Caco-2 (cell line): ENCODE measurements at regions not wholly inside any gene's neighbourhood (a gene's known extent, or its start where the extent isn't known, plus 50 kb on each side); places are given as distances from the start of the nearest gene placed in this dataset.

ENCODE experiments used
- BruUV-seq: library from RNA; stranded (reverse); fragments of 400-500 nt; replicated peaks from 2 replicates; lab custom pipeline; 2021; lab: Mats Ljungman, UMichigan
- CTCF ChIA-PET: fragments of 300-600 bp; sonication (Branson Sonifier 250); formaldehyde crosslinking; loops from one replicate; lab custom pipeline; 2022; ENCODE audit warnings: antibody characterized with exemption; lab: Charles Lee
- POLR2A ChIA-PET: fragments of 300-600 bp; sonication (Branson Sonifier 250); formaldehyde crosslinking; loops from one replicate; lab custom pipeline; 2022; ENCODE audit warnings: antibody characterized with exemption; lab: Charles Lee
- DNase-seq, 2 experiments: peaks; one replicate each; pipeline versions ENCODE4 v3.0.0 to v3.0.0-alpha.2; 2020 to 2022
- H3K27me3 ChIP-seq: replicated peaks from 2 replicates; pipeline ENCODE4 v1.6.0; 2011; ENCODE audit warnings: low read length; ENCODE audit not compliant: control insufficient read depth, insufficient read depth
- H3K36me3 ChIP-seq: 2 replicates; pipeline ENCODE4 v1.5.1; 2011; ENCODE audit warnings: low read length; ENCODE audit not compliant: control insufficient read depth, insufficient read depth
- H3K4me1 ChIP-seq: fragments of 250-450 bp; sonication (Bioruptor Pico); 2 replicates; pipeline ENCODE4 v1.5.1; 2020; ENCODE audit warnings: mild to moderate bottlenecking
- H3K4me3 ChIP-seq: 2 replicates; pipeline ENCODE4 v1.5.1; 2011; ENCODE audit warnings: low read depth, mild to moderate bottlenecking, control low read depth, low read length
- H3K9me3 ChIP-seq: fragments of 250-450 bp; sonication (Bioruptor Pico); 2 replicates; pipeline ENCODE4 v1.5.1; 2020; ENCODE audit warnings: mild to moderate bottlenecking, moderate library complexity
- H3K27ac Mint-ChIP-seq: one replicate; pipeline ENCODE4 v1.8.0; 2022; ENCODE audit warnings: mixed read lengths; ENCODE audit not compliant: unreplicated experiment
- H3K27me3 Mint-ChIP-seq: one replicate; pipeline ENCODE4 v1.8.0; 2022; ENCODE audit warnings: mixed read lengths; ENCODE audit not compliant: insufficient read depth, unreplicated experiment
- H3K36me3 Mint-ChIP-seq: one replicate; pipeline ENCODE4 v1.8.0; 2022; ENCODE audit warnings: mild to moderate bottlenecking, mixed read lengths; ENCODE audit not compliant: insufficient read depth, unreplicated experiment
- H3K4me1 Mint-ChIP-seq: one replicate; pipeline ENCODE4 v1.8.0; 2022; ENCODE audit warnings: low read depth, mixed read lengths; ENCODE audit not compliant: unreplicated experiment
- H3K4me3 Mint-ChIP-seq: one replicate; pipeline ENCODE4 v1.8.0; 2022; ENCODE audit warnings: mild to moderate bottlenecking, moderate library complexity, mixed read lengths; ENCODE audit not compliant: unreplicated experiment
- H3K9me3 Mint-ChIP-seq: one replicate; pipeline ENCODE4 v1.8.0; 2022; ENCODE audit warnings: mixed read lengths; ENCODE audit not compliant: unreplicated experiment
- CTCF ChIP-seq, 2 experiments: fragments of 200-600 bp in 1 of 2; IDR thresholded peaks; 1 replicate in 1 of 2; 2 replicates in 1 of 2; pipeline versions ENCODE4 v1.5.1 to v1.8.0; 2011 to 2022; ENCODE audit warnings: antibody characterized with exemption in 1 of 2, control low read depth in 1 of 2, inconsistent platforms in 1 of 2, low read depth in 1 of 2, low read length in 1 of 2, mild to moderate bottlenecking in 1 of 2, moderate library complexity in 1 of 2; ENCODE audit not compliant: insufficient read depth in 1 of 2, severe bottlenecking in 1 of 2, unreplicated experiment in 1 of 2
- intact Hi-C: fragments of 100-400 bp; cut with micrococcal nuclease; formaldehyde crosslinking; loops from one replicate; pipeline ENCODE4 v1.10.0; 2022; ENCODE audit not compliant: unreplicated experiment

GRCh38 chr1:82703951-82704350 is 903.2 kb downstream of the ADGRL2 start:
- ChIA-PET POLR2A (no interaction called here), CTCF (no interaction called here)
- DNase-seq, result no peak
- H3K27ac Mint-ChIP-seq, result no peak overlapping the region
- BruUV-seq, result no TSS peak
- H3K4me1 Mint-ChIP-seq, result no peaks in the 10 kb centered on the region
- H3K4me3 Mint-ChIP-seq, result no peak overlapping the region
- intact Hi-C loops, result no loop called here
- no peak for TF ChIP-seq CTCF (IDR thresholded peaks at IDR 0.05; ENCODE audit: insufficient read depth in 1 of 2, low read depth in 1 of 2, low read length in 1 of 2, severe bottlenecking in 1 of 2, unreplicated experiment in 1 of 2)
- Histone ChIP-seq H3K4me1 (no peaks in the 10 kb centered on the region), H3K27me3 (no peaks in the 10 kb centered on the region), H3K9me3 (no peaks in the 10 kb centered on the region), H3K36me3 (no peaks in the 10 kb centered on the region), H3K4me3 (no peak overlapping the region)
- no peaks in the 10 kb centered on the region for H3K36me3 Mint-ChIP-seq
- peaks cover 2% of the 10 kb centered on the region for H3K27me3 Mint-ChIP-seq
- no peaks in the 10 kb centered on the region for H3K9me3 Mint-ChIP-seq

- Histone ChIP-seq H3K9me3 (no peaks in the 10 kb centered on the region), H3K36me3 (no peaks in the 10 kb centered on the region), H3K4me3 (no peak overlapping the region), H3K27me3 (no peaks in the 10 kb centered on the region), H3K4me1 (no peaks in the 10 kb centered on the region)
- Mint-ChIP-seq H3K36me3 (no peaks in the 10 kb centered on the region), H3K4me3 (no peak overlapping the region), H3K27me3 (peaks cover 4% of the 10 kb centered on the region), H3K27ac (no peak overlapping the region), H3K4me1 (no peaks in the 10 kb centered on the region), H3K9me3 (no peaks in the 10 kb centered on the region)
- BruUV-seq, result no TSS peak
- TF ChIP-seq CTCF (IDR thresholded peaks at IDR 0.05; ENCODE audit: insufficient read depth in 1 of 2, low read depth in 1 of 2, low read length in 1 of 2, severe bottlenecking in 1 of 2, unreplicated experiment in 1 of 2), result no peak
- intact Hi-C loops, result no loop called here
- ChIA-PET POLR2A (no interaction called here), CTCF (no interaction called here)
- no peak for DNase-seq
These were observed 899.7 kb downstream of the ADGRL2 start for GRCh38 chr1:82700476-82700875.

- Mint-ChIP-seq H3K9me3 (no peaks in the 10 kb centered on the region), H3K27ac (no peak overlapping the region), H3K4me3 (no peak overlapping the region), H3K36me3 (no peaks in the 10 kb centered on the region), H3K4me1 (no peaks in the 10 kb centered on the region), H3K27me3 (peaks cover 4% of the 10 kb centered on the region)
- ChIA-PET POLR2A (no interaction called here), CTCF (no interaction called here)
- intact Hi-C loops, result no loop called here
- no peak for DNase-seq
- H3K4me3 ChIP-seq, result no peak overlapping the region
- no peaks in the 10 kb centered on the region for H3K27me3 ChIP-seq
- no peak for TF ChIP-seq CTCF (IDR thresholded peaks at IDR 0.05; ENCODE audit: insufficient read depth in 1 of 2, low read depth in 1 of 2, low read length in 1 of 2, severe bottlenecking in 1 of 2, unreplicated experiment in 1 of 2)
- H3K9me3 ChIP-seq, result no peaks in the 10 kb centered on the region
- H3K4me1 ChIP-seq, result no peaks in the 10 kb centered on the region
- no peaks in the 10 kb centered on the region for H3K36me3 ChIP-seq
- BruUV-seq, result no TSS peak
These were observed 897.2 kb downstream of the ADGRL2 start for GRCh38 chr1:82697965-82698364.
